Left kidney (tissue), 1 donor: ENCODE measurements at regions not wholly inside any gene's neighbourhood (a gene's known extent, or its start where the extent isn't known, plus 50 kb on each side); places are given as distances from the start of the nearest gene placed in this dataset.
"Not testable (repeated sequence)": the region's sequence is repeated elsewhere in the genome, so short reads cannot be mapped to it uniquely, and the experiment has no call there.

ENCODE experiments used
- DNase-seq: peaks from one replicate; pipeline ENCODE4 v3.0.0-alpha.2; 2013

- DNase-seq = not testable (repeated sequence)
Observed at GRCh38 chr20:26120920-26121319, 424.3 kb upstream of the ZNF337 start.

DNA sequence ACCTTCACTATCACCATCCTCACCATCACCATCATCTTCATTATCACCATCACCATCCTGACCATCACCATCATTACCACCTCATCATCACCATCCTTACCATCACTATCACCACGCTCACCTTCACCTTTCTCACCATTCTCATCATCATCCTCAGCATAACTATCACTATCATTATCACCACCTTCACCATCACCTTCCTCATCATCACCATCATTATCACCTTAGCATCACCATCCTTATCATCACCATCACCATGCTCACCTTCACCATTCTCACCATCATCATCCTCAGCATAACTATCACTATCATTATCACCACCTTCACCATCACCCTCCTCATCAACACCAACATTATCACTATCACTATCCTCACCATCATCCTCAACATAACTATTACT lies 397.8 kb upstream of the ZNF337 start:
- DNase-seq = not testable (repeated sequence)

DNA sequence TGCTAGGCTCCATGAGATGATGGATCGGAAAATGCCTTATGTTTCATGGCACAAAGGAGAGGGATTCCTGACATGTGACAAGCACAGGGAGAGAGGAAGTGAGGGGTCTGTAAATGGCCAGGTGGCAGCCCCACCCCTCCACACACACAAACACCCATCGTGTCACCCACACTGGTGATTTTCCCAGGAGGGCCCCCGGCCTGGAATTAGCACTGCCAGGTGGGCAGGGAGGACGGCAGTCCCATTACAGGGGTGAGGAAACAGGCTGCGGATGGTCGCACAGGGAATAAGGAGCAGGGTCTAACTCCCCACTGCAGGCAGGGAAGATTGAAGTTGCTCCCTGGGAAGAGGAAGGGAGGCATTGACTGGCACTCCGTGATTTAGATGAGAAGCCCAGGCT lies 395.3 kb upstream of the ZNF337 start:
- DNase-seq = not testable (repeated sequence)

- not testable (repeated sequence) for DNase-seq
Observed at GRCh38 chr20:26086195-26086594, 389.5 kb upstream of the ZNF337 start.

DNA sequence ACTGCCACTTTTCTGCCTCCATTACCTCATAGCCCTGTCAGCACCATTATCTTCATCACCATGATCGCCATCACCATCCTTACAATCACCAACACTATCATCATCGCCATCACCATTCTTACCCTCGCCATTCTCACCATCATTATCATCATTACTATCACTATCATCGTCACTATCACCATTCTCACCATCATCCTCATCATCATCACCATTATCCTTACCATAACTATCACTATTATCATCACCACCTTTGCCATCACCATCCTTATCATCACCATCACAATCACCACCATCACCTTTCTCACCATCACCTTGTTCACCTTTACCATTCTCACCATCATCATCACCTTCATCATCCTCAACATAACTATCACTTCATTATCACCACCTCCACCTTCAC lies 377.3 kb upstream of the ZNF337 start:
- DNase-seq = not testable (repeated sequence)

DNA sequence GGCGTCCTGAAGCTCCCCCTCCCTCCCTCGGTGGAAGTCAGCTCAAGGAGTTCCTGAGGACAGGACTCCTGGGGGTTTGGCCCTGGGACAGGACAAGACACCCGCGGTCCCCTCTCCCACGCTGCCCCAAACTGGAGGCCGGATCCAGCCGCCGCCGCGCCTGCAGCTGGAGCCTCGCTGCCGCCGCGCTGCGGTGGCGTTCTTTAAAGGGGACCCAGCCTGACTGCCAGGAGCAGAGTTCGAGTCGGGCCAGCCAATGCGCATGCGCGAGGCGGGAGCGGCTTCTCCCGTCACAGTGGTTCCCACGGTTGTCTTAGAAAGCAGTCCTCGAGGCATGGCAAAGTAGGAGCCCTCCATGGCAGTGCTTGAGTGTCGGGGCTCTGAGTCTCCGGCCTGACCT lies 362.7 kb upstream of the ZNF337 start:
- DNase-seq = not testable (repeated sequence)

GRCh38 chr20:26058446-26058845 lies 361.8 kb upstream of the ZNF337 start:
- not testable (repeated sequence) for DNase-seq

DNA sequence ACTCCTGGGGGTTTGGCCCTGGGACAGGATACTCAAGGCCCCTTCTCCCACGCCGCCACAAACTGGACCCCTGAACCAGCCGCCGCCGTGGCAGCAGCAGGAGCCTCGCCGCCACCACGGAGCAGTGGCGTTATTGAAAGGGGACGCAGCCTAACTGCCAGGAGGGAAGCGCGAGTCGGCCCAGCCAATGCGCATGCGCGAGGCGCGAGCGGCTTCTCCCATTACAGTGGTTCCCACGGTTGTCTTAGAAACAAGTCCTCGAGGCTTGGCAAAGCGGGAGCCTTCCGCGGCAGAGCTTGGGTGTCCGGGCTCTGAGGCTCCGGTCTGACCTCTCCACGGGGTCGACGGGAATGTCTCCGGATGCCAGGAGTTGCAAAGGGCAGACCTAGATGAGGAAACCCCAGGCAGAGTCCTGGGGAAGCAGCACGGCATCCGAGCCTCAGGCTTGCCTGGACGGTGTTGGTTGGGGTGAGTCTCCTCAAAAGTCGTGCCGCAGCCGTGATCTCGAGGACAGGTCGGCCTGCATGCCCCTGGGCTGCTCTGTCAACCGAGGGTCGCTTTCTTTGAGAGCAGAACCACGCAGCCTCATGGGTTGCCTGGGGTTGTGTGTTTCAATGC lies 360.6 kb upstream of the ZNF337 start:
- DNase-seq = not testable (repeated sequence)

DNA sequence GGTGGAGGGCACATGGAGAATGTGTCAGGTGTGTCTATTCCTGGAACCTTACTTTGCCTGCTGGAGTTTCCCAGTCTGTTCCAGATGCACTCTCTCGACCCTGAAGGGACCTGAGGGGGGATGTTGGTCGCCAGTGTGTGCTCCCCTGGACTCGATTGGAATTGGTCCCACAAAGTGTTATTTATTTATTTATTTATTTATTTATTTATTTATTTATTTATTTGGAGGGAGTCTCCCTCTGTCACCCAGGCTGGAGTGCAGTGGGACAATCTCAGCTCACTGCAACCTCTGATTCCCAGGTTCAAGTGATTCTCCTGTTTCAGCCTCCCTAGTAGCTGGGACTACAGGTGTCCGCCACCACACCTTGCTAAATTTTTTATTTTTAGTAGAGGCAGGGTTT lies 329.1 kb upstream of the ZNF337 start:
- DNase-seq = not testable (repeated sequence)

DNA sequence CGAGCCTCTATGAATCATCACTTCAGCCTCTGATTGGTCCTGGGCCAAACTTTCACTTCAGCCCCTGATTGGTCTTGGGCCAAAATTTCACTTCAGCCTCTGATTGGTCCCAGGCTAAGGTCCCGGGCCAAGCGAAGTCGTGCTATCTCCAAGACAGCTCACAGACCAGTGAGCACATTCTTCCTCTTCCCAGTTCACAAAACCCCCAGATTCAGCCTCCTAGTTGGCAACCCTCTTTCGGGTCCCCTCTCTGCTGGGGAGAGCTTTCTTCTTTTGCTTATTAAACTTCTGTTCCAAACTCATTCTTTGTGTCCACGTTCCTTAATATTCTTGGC lies 314.3 kb upstream of the ZNF337 start:
- DNase-seq = not testable (repeated sequence)

DNA sequence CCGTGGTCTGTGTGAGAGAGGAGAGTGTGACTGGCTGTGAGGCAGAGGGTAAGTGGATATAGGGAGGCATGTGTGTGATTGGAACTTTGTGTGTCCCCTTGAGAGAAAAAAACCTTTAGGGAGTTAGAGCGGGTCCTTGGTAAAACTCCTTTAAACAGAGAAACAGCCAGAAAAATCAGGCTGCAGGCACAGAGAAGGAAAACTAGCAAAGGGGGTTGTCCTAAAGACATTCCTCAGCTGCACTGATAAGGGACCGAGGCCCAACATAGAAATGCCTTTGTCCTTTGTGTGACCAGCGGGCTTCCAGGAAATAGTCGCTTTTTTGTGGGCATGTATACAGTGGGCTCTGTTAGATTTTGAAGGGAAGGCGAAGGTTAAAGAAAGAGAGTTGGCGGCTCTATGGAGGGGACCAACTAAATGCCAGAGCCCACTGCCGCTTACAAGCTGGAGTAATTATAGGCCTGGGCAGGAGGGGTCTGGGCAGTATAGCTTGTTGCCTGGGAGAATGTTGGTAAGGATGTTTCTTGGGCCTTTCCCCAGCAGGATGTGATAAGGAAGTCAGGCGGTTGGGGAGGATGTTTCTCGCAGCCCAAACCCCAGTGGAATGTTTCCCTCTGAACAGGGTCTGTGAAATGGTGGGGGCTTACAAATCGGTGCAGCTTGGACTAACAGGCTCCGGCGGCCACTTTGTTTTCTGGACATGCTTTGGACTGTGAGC lies 313.7 kb upstream of the ZNF337 start:
- peak; percentile 27 for DNase-seq

- DNase-seq = peak; percentile 86
Observed at GRCh38 chr20:26009402-26010223, 313.0 kb upstream of the ZNF337 start.

GRCh38 chr20:26008026-26008425 lies 311.4 kb upstream of the ZNF337 start:
- DNase-seq = not testable (repeated sequence)

DNA sequence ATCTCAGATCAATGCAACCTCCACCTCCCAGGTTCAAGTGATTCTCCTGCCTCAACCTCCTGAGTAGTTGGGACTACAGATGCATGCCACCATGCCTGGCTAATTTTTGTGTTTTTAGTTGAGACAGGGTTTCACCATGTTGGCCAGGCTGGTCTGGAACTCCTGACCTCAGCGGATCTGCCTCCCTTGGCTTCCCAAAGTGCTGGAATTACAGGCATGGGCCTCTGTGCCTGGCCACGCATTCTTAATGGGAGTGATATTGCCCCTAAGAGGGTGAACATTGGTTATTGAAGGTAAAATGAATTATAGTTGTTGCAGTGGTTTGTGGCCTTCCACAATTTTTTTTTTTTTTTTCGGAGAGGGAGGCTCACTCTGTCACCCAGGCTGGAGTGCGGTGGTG lies 309.5 kb upstream of the ZNF337 start:
- not testable (repeated sequence) for DNase-seq

DNA sequence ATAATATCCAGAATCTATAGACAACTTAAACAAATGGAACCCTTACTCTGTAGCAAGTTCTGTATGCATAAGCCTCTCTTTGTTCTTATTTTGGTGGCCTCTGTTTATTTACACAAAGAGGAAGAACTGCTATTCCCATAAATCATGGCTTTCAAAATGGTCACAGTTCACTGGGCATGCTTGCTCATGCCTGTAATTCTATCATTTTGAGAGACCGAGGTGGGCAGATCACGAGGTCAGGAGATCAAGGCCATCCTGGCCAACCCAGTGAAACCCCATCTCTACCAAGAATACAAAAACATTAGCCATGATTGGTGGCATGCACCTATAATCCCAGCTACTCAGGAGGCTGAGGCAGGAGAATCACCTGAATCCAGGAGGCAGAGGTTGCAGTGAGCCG lies 307.3 kb upstream of the ZNF337 start:
- not testable (repeated sequence) for DNase-seq

DNA sequence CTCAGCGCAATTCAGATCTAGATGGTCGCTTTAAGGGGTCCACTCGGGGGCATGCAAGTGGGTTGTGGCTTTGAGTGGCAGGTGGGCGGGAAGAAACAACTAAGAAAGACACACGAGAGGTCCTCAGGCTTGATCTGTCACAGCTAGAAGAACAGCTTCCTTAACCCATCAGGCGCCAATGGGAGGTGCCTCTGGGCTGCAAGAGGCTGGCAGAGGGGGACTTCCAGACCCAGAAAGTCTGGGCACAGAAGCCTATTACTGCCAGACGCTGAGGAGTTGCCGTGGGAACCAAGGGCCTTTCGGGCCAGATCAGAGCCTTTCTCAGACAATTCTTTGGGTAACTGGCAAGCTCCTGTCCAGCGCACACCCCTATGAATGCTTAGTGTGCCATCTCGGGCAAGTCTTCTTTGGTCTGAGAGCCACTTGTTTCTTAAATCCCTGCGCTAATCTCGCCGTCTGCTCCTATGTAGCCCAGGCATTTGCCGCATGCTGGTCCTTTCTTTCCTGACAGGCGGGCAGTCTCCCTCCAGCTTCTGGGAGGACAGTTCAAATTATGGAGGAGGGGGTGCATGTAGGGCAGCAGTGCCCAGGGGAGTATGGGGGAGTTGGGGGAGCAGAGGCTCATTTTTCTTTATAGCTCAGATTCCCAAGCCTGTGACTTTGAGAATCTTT lies 300.9 kb upstream of the ZNF337 start:
- not testable (repeated sequence) for DNase-seq

DNA sequence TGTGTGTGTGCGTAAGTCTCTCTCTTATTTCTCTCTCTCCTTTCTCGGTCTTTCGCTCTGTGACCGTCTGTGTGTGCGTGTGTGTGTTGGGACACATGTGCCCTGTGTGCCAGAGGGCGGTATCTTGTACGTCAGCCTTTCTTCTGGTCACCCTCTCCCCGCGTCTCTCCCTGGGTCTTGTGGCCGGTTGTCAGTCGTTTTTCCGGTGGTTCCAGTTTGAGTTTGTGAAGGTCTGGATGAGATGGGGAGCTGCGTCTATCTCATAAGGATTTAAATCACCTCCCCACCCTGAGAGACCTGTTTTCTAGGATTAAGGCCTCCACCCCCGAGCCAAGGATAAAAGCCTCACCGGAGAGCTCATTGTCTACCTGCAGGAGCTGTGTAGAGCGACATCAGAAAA lies 295.5 kb upstream of the ZNF337 start:
- DNase-seq = no peak

DNA sequence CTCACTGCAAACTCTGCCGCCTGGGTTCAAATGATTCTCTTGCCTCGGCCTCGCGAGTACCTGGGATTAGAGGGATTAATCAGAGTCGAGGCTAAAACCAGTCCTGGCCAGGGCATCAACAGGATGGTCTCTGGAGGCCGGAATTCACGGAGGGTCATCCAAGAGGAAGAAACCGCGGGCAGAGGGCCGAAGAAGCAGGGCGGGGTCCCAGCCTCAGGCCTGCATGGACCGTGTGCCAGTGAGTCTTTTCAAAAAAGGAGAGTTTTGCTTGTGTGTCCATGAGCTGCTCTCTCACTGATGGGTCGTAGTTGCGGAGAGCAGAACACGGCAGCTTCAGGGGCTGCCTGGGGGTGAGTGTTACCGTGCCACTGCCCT lies 295.1 kb upstream of the ZNF337 start:
- DNase-seq = no peak

DNA sequence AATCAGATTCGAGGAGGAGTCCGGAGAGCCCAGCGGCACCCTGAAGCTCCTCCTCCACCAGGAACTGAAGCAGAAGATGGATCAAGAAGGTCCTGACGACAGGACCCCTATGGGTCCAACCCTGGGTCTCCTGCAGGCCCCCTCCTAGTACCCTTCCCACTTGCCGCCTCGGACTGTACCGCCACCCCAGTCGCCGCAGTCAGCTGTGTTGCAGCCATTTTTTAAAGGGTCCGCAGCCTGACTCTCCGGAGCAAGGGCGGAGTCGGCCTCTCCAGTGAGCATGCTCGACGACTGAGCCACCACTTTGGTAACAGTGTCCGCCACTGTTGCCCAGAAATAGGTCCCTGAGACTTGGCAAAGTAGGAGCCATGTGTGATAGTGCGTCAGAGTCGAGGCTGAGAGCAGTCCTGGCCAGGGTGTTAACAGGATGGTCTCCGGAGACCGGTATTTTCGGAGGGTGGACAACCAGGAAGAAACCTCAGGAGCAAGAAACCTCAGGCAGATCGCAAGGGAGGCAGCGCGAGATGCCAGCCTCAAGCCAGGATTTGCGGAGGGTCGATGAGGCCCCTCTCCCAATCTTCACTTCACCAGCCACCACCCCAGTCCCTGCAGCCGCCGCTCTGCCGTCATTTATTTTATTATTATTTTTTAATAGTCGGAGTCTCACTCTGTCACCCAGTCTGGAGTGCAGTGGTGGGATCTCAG lies 294.6 kb upstream of the ZNF337 start:
- DNase-seq = no peak

- DNase-seq = not testable (repeated sequence)
Observed at GRCh38 chr20:25989686-25990085, 293.0 kb upstream of the ZNF337 start.

GRCh38 chr20:25989196-25989595 lies 292.5 kb upstream of the ZNF337 start:
- no peak for DNase-seq
